SK-N-SH treated with all-trans-retinoic acid at 6 μM for 48 hours (cell line): ENCODE measurements at regions not wholly inside any gene's neighbourhood (a gene's known extent, or its start where the extent isn't known, plus 50 kb on each side); places are given as distances from the start of the nearest gene placed in this dataset.

Source experiments
- ATAC-seq: fragments of 200-7000 bp; cut with Tn5 transposase; 3 replicates; pipeline ENCODE4 v1.9.1; 2020; ENCODE audit warnings: mild to moderate bottlenecking, moderate library complexity
- BACH2 ChIP-seq: fragments of 250-450 bp; sonication (Bioruptor Pico); IDR thresholded peaks from 2 replicates; pipeline ENCODE4 v1.9.0; 2021; ENCODE audit warnings: mild to moderate bottlenecking, borderline replicate concordance
- CREB5 ChIP-seq: fragments of 250-450 bp; sonication (Bioruptor Pico); IDR thresholded peaks from 2 replicates; pipeline ENCODE4 v1.5.1; 2020; ENCODE audit warnings: low read depth, mild to moderate bottlenecking, moderate library complexity
- CSDC2 ChIP-seq: fragments of 250-450 bp; sonication (Bioruptor Pico); IDR thresholded peaks from 2 replicates; pipeline ENCODE4 v1.5.0; 2020; ENCODE audit warnings: mild to moderate bottlenecking, moderate library complexity
- ESRRG ChIP-seq: fragments of 250-450 bp; sonication (Bioruptor Pico); IDR thresholded peaks from 2 replicates; pipeline ENCODE4 v1.6.1; 2021; ENCODE audit warnings: mild to moderate bottlenecking
- ISL1 ChIP-seq: fragments of 250-450 bp; sonication (Bioruptor Pico); IDR thresholded peaks from 2 replicates; pipeline ENCODE4 v2.1.2; 2022; ENCODE audit warnings: mild to moderate bottlenecking, moderate library complexity
- OSR1 ChIP-seq: fragments of 250-450 bp; sonication (Bioruptor Pico); IDR thresholded peaks from 2 replicates; pipeline ENCODE4 v1.8.0; 2022; ENCODE audit warnings: moderate library complexity, mild to moderate bottlenecking, inconsistent platforms
- PATZ1 ChIP-seq: fragments of 250-450 bp; sonication (Bioruptor Pico); IDR thresholded peaks from 2 replicates; pipeline ENCODE4 v1.8.0; 2020; ENCODE audit warnings: mild to moderate bottlenecking, moderate library complexity, borderline replicate concordance
- POU6F1 ChIP-seq: fragments of 250-450 bp; sonication (Bioruptor Pico); IDR thresholded peaks from 2 replicates; pipeline ENCODE4 v1.8.0; 2021; ENCODE audit warnings: low read depth, mild to moderate bottlenecking, moderate library complexity, borderline replicate concordance
- RARB ChIP-seq: fragments of 250-450 bp; sonication (Bioruptor Pico); IDR thresholded peaks from 2 replicates; pipeline ENCODE4 v1.8.0; 2021; ENCODE audit warnings: mild to moderate bottlenecking, moderate library complexity
- SNAI2 ChIP-seq: fragments of 250-450 bp; sonication (Bioruptor Pico); IDR thresholded peaks from 2 replicates; pipeline ENCODE4 v1.5.0; 2020; ENCODE audit warnings: mild to moderate bottlenecking, moderate library complexity
- TCF4 ChIP-seq: fragments of 250-450 bp; sonication (Bioruptor Pico); IDR thresholded peaks from 2 replicates; pipeline ENCODE4 v1.8.0; 2021; ENCODE audit warnings: mild to moderate bottlenecking, moderate library complexity, borderline replicate concordance
- TOX ChIP-seq: fragments of 250-450 bp; sonication (Bioruptor Pico); IDR thresholded peaks from 2 replicates; pipeline ENCODE4 v1.8.0; 2021; ENCODE audit warnings: mild to moderate bottlenecking, moderate library complexity, borderline replicate concordance
- TSHZ2 ChIP-seq: fragments of 250-450 bp; sonication (Bioruptor Pico); IDR thresholded peaks from 2 replicates; pipeline ENCODE4 v1.5.0; 2020; ENCODE audit warnings: mild to moderate bottlenecking, moderate library complexity
- ZFP30 ChIP-seq: fragments of 450-650 bp; formaldehyde crosslinking; IDR thresholded peaks from 2 replicates; pipeline ENCODE4 v1.5.0; 2022; ENCODE audit warnings: mild to moderate bottlenecking, moderate library complexity
- ZNF565 ChIP-seq: fragments of 450-650 bp; formaldehyde crosslinking; conservative IDR thresholded peaks from 2 replicates; pipeline ENCODE4 v1.5.0; 2020; ENCODE audit warnings: low read depth, mild to moderate bottlenecking, moderate library complexity
- ZNF70 ChIP-seq: fragments of 450-650 bp; formaldehyde crosslinking; IDR thresholded peaks from 2 replicates; pipeline ENCODE4 v1.5.0; 2020; ENCODE audit warnings: mild to moderate bottlenecking, moderate library complexity
- ZNF8 ChIP-seq: fragments of 450-650 bp; formaldehyde crosslinking; IDR thresholded peaks from 2 replicates; pipeline ENCODE4 v1.5.0; 2020; ENCODE audit warnings: mild to moderate bottlenecking, moderate library complexity

GRCh38 chr14:28651148-28651547 is 115.4 kb upstream of the FOXG1 start:
- TF ChIP-seq RARB (CRISPR knock-in tag) (no peak), TCF4 (CRISPR knock-in tag) (no peak), PATZ1 (CRISPR knock-in tag) (no peak), ZFP30 (CRISPR knock-in tag) (no peak), BACH2 (CRISPR knock-in tag) (no peak), OSR1 (CRISPR knock-in tag) (no peak), ESRRG (CRISPR knock-in tag) (no peak), POU6F1 (CRISPR knock-in tag) (no peak), TOX (CRISPR knock-in tag) (no peak), CREB5 (CRISPR knock-in tag) (no peak), TSHZ2 (CRISPR knock-in tag) (no peak), CSDC2 (no peak)
- no peak for ATAC-seq

GRCh38 chr14:28652782-28653181 is 113.8 kb upstream of the FOXG1 start:
- no peak for TF ChIP-seq POU6F1 (CRISPR knock-in tag)
- TF ChIP-seq ZFP30 (CRISPR knock-in tag): no peak
- TF ChIP-seq RARB (CRISPR knock-in tag): no peak
- no peak for TF ChIP-seq SNAI2 (CRISPR knock-in tag)
- no peak for TF ChIP-seq ZNF70 (CRISPR knock-in tag)
- no peak for TF ChIP-seq ZNF8 (CRISPR knock-in tag)
- no peak for TF ChIP-seq CREB5 (CRISPR knock-in tag)
- no peak for TF ChIP-seq BACH2 (CRISPR knock-in tag)
- no peak for TF ChIP-seq OSR1 (CRISPR knock-in tag)
- TF ChIP-seq PATZ1 (CRISPR knock-in tag): no peak
- ATAC-seq: no peak

- TF ChIP-seq ISL1 (CRISPR knock-in tag): no peak
- no peak for TF ChIP-seq ZNF565
- TF ChIP-seq CSDC2: no peak
- no peak for TF ChIP-seq CREB5 (CRISPR knock-in tag)
- no peak for TF ChIP-seq PATZ1 (CRISPR knock-in tag)
- no peak for ATAC-seq
These were observed 113.1 kb upstream of the FOXG1 start for GRCh38 chr14:28653521-28653920.
